Heart left ventricle (tissue), 16 donors: ENCODE measurements at regions not wholly inside any gene's neighbourhood (a gene's known extent, or its start where the extent isn't known, plus 50 kb on each side); places are given as distances from the start of the nearest gene placed in this dataset.

Experiments
- ATAC-seq, 4 donors: fragments of 200-7000 bp; cut with Tn5 transposase; one replicate each; pipeline ENCODE4 v1.9.1; 2020 to 2022; ENCODE audit warnings: moderate library complexity in 4 of 4, mild to moderate bottlenecking in 3 of 4, moderate number of reproducible peaks in 1 of 4
- DNase-seq, 5 donors: peaks; one replicate each; pipeline ENCODE4 v3.0.0-alpha.2; 2020
- H3K27ac ChIP-seq, 12 donors: fragments of 200-600 bp; sonication (generic) in 4 of 12; one replicate each; pipeline versions ENCODE4 v1.5.0 to v1.8.0; 2016 to 2022; ENCODE audit warnings: mild to moderate bottlenecking in 2 of 12
- H3K27me3 ChIP-seq, 9 donors: fragments of 200-600 bp; sonication (generic) in 2 of 9; one replicate each; pipeline versions ENCODE4 v1.5.1 to v1.8.0; 2016 to 2022; ENCODE audit warnings: mild to moderate bottlenecking in 3 of 9
- H3K36me3 ChIP-seq, 9 donors: fragments of 200-600 bp; sonication (generic) in 2 of 9; one replicate each; pipeline versions ENCODE4 v1.5.0 to v1.8.0; 2018 to 2022; ENCODE audit warnings: mild to moderate bottlenecking in 2 of 9
- H3K4me1 ChIP-seq, 12 donors: fragments of 200-600 bp; sonication (generic) in 4 of 12; one replicate each; pipeline versions ENCODE4 v1.5.0 to v1.8.0; 2016 to 2022; ENCODE audit warnings: mild to moderate bottlenecking in 3 of 12
- H3K4me3 ChIP-seq, 12 donors: fragments of 200-600 bp; sonication (generic) in 4 of 12; one replicate each; pipeline versions ENCODE4 v1.5.0 to v1.8.0; 2017 to 2022; ENCODE audit warnings: mild to moderate bottlenecking in 9 of 12, moderate library complexity in 4 of 12
- H3K9me3 ChIP-seq, 12 donors: fragments of 200-600 bp; sonication (generic) in 4 of 12; one replicate each; pipeline versions ENCODE4 v1.5.0 to v1.8.0; 2016 to 2022; ENCODE audit warnings: mild to moderate bottlenecking in 1 of 12
- POLR2A ChIP-seq, 2 donors: fragments of 450-650 bp; IDR thresholded peaks; one replicate each; pipeline ENCODE4 v1.6.1; 2017; ENCODE audit warnings: antibody characterized with exemption in 2 of 2, mild to moderate bottlenecking in 2 of 2, moderate library complexity in 2 of 2
- WGBS, 4 donors: extraction: QIAGEN DNeasy Blood & Tissue Kit in 2 of 4; methylation state at CpG; one replicate each; pipeline versions ENCODE4 v1.1.5 to v1.1.7; 2013 to 2018; 5-methylcytosine and 5-hydroxymethylcytosine counted together
- intact Hi-C, 10 donors: fragments of 100-400 bp; cut with DNase I; formaldehyde crosslinking; loops; one replicate each; pipeline versions ENCODE4 v1.11.1 to v1.14.2; 2022
- TF ChIP-seq, protein P1 (sequence below), 12 donors: fragments of 200-600 bp; sonication (generic) in 4 of 12; IDR thresholded peaks; one replicate each; pipeline versions ENCODE4 v1.5.0 to v1.8.0; 2018 to 2022; ENCODE audit warnings: antibody characterized with exemption in 12 of 12, mild to moderate bottlenecking in 5 of 12
- donor health status: ischemic (EF 13 %, LVEDD 7.1; RV severe dilation, severe dysfunction).
- donor health status: healthy with polysubstance abuse.
- donor health status: DM: no; HTN: yes; CAD: no.
- donor health status: DM: no; HTN: no; CAD: no.
- donor health status: ischemic (EF 25% LVEDD 6.9; RV normal size, moderate dysfunction).
- donor health status: ischemic (EF 25% LVEDD 5.7; RV mildly dilated, moderate dysfunction).
- donor health status: healthy.
- donor health status: DM: yes; HTN: yes; CAD: no.
- donor health status: ischemic (EF 35%, LVEDD 5.7; RV mildly dilated, moderate dysfunction).
- donor health status: nonischemic (EF 11% LVEDD 7.7; RV severe dilation, severe dysfunction).
- donor health status: DM: yes; HTN: yes; CAD: no.
- donor health status: PGD.
- donor health status: ischemic (EF 29% LVEDD 5.4; RV normal size, mild dysfunction).
- donor health status: nonischemic (EF 23%, LVEDD 6.1; RV moderate dilation, normal function).

DNA sequence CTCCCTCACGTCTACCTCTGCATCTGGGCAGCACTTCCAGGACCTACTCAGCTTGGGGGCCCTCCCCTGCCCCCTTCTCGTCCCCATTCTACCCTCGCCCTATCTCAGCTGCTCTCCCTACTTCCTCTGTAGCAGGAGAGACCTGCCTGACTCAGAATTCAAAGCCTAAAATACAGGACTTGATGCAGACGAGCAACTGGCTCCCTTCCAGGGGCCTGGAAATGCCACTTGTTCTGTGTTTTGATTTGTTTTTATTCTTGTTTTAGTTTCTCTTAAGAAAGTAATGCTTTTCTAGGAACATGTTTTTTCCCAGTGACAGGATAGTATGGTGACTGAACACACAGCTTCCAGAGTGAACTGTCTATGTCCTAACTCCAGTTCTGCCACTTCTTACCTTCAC, 320.4 kb upstream of the CDH4 start:
- WGBS, 4 donors = 24 to 31% (median 28%) methylated on average over 4 of the region's 4 CpGs
- no peak for ATAC-seq
- no peaks in the 10 kb centered on the region for H3K36me3 ChIP-seq
- TF ChIP-seq POLR2A (IDR thresholded peaks at IDR 0.05) = no peak
- TF ChIP-seq, protein P1, sequence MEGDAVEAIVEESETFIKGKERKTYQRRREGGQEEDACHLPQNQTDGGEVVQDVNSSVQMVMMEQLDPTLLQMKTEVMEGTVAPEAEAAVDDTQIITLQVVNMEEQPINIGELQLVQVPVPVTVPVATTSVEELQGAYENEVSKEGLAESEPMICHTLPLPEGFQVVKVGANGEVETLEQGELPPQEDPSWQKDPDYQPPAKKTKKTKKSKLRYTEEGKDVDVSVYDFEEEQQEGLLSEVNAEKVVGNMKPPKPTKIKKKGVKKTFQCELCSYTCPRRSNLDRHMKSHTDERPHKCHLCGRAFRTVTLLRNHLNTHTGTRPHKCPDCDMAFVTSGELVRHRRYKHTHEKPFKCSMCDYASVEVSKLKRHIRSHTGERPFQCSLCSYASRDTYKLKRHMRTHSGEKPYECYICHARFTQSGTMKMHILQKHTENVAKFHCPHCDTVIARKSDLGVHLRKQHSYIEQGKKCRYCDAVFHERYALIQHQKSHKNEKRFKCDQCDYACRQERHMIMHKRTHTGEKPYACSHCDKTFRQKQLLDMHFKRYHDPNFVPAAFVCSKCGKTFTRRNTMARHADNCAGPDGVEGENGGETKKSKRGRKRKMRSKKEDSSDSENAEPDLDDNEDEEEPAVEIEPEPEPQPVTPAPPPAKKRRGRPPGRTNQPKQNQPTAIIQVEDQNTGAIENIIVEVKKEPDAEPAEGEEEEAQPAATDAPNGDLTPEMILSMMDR (IDR thresholded peaks at IDR 0.05) = no peak
- intact Hi-C loops = no loop called here
- H3K4me1 ChIP-seq = no peaks in the 10 kb centered on the region
- no peaks in the 10 kb centered on the region for H3K9me3 ChIP-seq
- H3K27ac ChIP-seq = no peak overlapping the region
- DNase-seq = no peak
- H3K4me3 ChIP-seq = no peak overlapping the region
- H3K27me3 ChIP-seq = peaks cover 0 to 5% (median 0%) of the 10 kb centered on the region in 9 donors

DNA sequence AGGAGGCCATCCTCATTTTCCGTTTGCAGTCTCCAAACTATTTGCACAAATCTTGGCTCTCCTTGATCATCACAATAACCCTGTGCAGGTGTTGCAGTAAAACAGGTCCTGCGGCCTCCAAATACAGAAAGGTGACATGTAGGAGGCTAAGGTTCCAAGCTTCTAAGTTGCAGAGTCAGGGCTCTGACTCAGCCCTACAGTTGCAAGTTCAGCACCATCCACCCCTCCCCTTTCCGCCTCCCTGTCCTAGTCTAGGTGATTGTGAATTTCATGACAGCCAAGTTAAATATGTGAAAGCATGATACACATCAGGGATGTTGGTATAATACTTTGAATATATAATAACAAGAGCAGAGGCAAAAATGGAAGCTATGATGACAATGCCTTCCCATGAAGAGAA, 317.3 kb upstream of the CDH4 start:
- TF ChIP-seq, protein P1 (IDR thresholded peaks at IDR 0.05) = no peak
- TF ChIP-seq POLR2A (IDR thresholded peaks at IDR 0.05) = no peak
- DNase-seq (no peak), ATAC-seq (no peak)
- Histone ChIP-seq H3K9me3 (no peaks in the 10 kb centered on the region), H3K4me1 (no peaks in the 10 kb centered on the region), H3K27me3 (peaks cover 0 to 7% (median 0%) of the 10 kb centered on the region in 9 donors), H3K36me3 (no peaks in the 10 kb centered on the region), H3K27ac (no peak overlapping the region), H3K4me3 (no peak overlapping the region)
- intact Hi-C loops = no loop called here
- WGBS, 4 donors = 83 to 93% (median 85%) methylated on average over 3 of the region's 3 CpGs

DNA sequence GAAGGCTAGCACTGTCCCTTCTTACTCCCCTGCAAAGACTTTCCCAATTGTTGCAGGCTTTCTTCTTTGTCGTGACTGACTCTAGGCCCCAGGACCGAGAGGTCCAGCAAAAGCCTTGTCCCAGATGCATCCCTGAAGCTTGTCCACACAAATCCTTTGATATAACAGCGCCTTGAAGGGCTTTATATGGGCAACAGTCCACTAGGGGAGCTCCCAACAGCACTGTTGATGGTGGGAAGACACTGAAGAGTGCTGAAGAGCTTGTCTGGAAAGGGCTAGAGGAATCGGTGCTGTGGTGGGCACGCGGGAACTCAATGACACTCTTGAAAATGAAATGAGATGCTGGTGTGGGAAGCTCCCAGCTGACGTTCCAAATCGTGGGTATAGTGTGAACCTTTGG, 316.1 kb upstream of the CDH4 start:
- WGBS, 4 donors = 65 to 73% (median 71%) methylated on average over 8 of the region's 8 CpGs
- no peak overlapping the region for H3K27ac ChIP-seq
- no peak overlapping the region for H3K4me3 ChIP-seq
- ATAC-seq (no peak), DNase-seq (no peak)
- no peaks in the 10 kb centered on the region for H3K36me3 ChIP-seq
- no peaks in the 10 kb centered on the region for H3K4me1 ChIP-seq
- peaks cover 0 to 7% (median 0%) of the 10 kb centered on the region in 9 donors for H3K27me3 ChIP-seq
- no peaks in the 10 kb centered on the region for H3K9me3 ChIP-seq
- no peak for TF ChIP-seq POLR2A (IDR thresholded peaks at IDR 0.05)
- TF ChIP-seq, protein P1 (IDR thresholded peaks at IDR 0.05) = no peak
- intact Hi-C loops = no loop called here

- DNase-seq = no peak
- intact Hi-C loops = no loop called here
- Histone ChIP-seq H3K27ac (no peak overlapping the region), H3K4me1 (no peaks in the 10 kb centered on the region), H3K27me3 (peaks cover 0 to 4% (median 0%) of the 10 kb centered on the region in 9 donors), H3K36me3 (no peaks in the 10 kb centered on the region), H3K4me3 (no peak overlapping the region), H3K9me3 (no peaks in the 10 kb centered on the region)
- ATAC-seq = no peak
- TF ChIP-seq POLR2A (IDR thresholded peaks at IDR 0.05) = no peak
- TF ChIP-seq, protein P1 (IDR thresholded peaks at IDR 0.05) = no peak
- 49 to 66% (median 58%) methylated on average over 10 of the region's 10 CpGs for WGBS, 4 donors
Measured at GRCh38 chr20:60937585-60937984, 314.5 kb upstream of the CDH4 start.
